ENCODE measurements at regions not wholly inside any gene's neighbourhood (a gene's known extent, or its start where the extent isn't known, plus 50 kb on each side); places are given as distances from the start of the nearest gene placed in this dataset.
A peak's percentile ranks its signal among the peaks of the same experiment; 100 is the strongest.
"Not testable (repeated sequence)": the region's sequence is repeated elsewhere in the genome, so short reads cannot be mapped to it uniquely, and the experiment has no call there.

GRCh38 chr10:133785846-133786602, 159.4 kb upstream of the FRG2B start:
- intact Hi-C loops (cut with micrococcal nuclease); ATAC-seq: not testable (repeated sequence)
- DNase-seq, result peak; percentile 19

- intact Hi-C loops (cut with micrococcal nuclease); DNase-seq; ATAC-seq: not testable (repeated sequence)
Observed at GRCh38 chr10:133785178-133785577, 158.6 kb upstream of the FRG2B start.

GRCh38 chr10:133765308-133765707, 138.7 kb upstream of the FRG2B start:
- intact Hi-C loops (cut with micrococcal nuclease); DNase-seq; ATAC-seq: not testable (repeated sequence)

GRCh38 chr10:133764823-133765209, 138.2 kb upstream of the FRG2B start:
- ATAC-seq; intact Hi-C loops (cut with micrococcal nuclease): not testable (repeated sequence)

GRCh38 chr10:133763875-133764822, 137.6 kb upstream of the FRG2B start:
- DNase-seq; intact Hi-C loops (cut with micrococcal nuclease); ATAC-seq: not testable (repeated sequence)

More at GRCh38 chr10:133764823-133765209, 138.2 kb upstream of the FRG2B start:
- DNase-seq, result not testable (repeated sequence)

GRCh38 chr10:133763190-133763589, 136.6 kb upstream of the FRG2B start:
- intact Hi-C loops (cut with micrococcal nuclease); DNase-seq: not testable (repeated sequence)
- ATAC-seq, result peak; percentile 60

GRCh38 chr10:133753545-133753944, 127.0 kb upstream of the FRG2B start:
- peak; percentile 42 for ATAC-seq

More at GRCh38 chr10:133753545-133753944, 127.0 kb upstream of the FRG2B start:
- DNase-seq; intact Hi-C loops (cut with micrococcal nuclease): not testable (repeated sequence)
